ENCODE measurements at regions not wholly inside any gene's neighbourhood (a gene's known extent, or its start where the extent isn't known, plus 50 kb on each side); places are given as distances from the start of the nearest gene placed in this dataset.

DNA sequence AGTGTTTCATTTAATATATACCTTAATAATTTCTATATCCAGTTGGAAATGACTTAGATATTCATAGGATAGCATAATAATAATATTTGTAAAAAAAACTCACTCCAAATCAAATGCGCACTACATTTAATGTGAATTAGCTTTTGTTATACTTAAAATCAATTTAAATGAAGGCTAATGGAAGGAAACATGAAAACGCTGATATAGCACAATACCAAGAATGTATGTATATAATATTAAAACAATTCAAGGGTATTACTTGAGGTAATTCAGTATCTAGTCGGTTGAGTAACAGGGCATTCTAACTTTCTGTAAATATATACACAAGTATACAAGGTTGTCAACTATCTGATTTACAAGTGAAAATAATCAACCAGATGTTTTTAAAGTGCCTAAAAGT, 307.1 kb upstream of the TEX13C start:
- TF ChIP-seq, protein P1, sequence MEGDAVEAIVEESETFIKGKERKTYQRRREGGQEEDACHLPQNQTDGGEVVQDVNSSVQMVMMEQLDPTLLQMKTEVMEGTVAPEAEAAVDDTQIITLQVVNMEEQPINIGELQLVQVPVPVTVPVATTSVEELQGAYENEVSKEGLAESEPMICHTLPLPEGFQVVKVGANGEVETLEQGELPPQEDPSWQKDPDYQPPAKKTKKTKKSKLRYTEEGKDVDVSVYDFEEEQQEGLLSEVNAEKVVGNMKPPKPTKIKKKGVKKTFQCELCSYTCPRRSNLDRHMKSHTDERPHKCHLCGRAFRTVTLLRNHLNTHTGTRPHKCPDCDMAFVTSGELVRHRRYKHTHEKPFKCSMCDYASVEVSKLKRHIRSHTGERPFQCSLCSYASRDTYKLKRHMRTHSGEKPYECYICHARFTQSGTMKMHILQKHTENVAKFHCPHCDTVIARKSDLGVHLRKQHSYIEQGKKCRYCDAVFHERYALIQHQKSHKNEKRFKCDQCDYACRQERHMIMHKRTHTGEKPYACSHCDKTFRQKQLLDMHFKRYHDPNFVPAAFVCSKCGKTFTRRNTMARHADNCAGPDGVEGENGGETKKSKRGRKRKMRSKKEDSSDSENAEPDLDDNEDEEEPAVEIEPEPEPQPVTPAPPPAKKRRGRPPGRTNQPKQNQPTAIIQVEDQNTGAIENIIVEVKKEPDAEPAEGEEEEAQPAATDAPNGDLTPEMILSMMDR (IDR thresholded peaks at IDR 0.05): no peak
- TF ChIP-seq POLR2A (IDR thresholded peaks at IDR 0.05) (no peak), POLR2AphosphoS5 (IDR thresholded peaks at IDR 0.05; ENCODE audit: insufficient read depth in 1 of 2, low read depth in 1 of 2) (no peak)

Data from vagina (tissue), 2 donors.